DMS114 treated with DMSO at 0.1 percent for 48 hours (cell line): ENCODE measurements at regions not wholly inside any gene's neighbourhood (a gene's known extent, or its start where the extent isn't known, plus 50 kb on each side); places are given as distances from the start of the nearest gene placed in this dataset.
"Not testable (repeated sequence)": the region's sequence is repeated elsewhere in the genome, so short reads cannot be mapped to it uniquely, and the experiment has no call there.

Experiments
- DNase-seq: peaks from one replicate; lab custom pipeline; 2025; ENCODE audit not compliant: unreplicated experiment; lab: John Stamatoyannopoulos, UW

GRCh38 chr5:53263151-53263550, 153.6 kb upstream of the MOCS2 start:
- DNase-seq, result no peak

DNA sequence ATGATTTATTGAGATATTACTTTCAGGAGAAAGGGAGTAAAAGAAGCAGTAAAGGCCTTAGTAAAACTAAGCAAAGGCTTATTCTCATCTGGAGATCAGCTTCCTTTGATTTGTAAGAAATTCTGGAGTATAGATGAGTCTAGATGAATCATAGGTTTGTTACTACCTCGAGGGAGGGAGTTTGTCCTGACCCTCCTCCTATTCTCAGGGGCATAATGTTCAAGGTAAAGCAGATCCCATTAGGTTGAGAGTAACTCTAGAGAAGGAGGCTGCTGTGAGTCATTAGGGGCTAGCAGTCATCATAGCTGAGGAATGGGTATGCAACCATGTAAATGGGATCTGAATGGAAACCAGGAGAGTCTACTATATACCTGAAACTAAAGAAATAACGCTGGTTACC, 155.5 kb upstream of the MOCS2 start:
- no peak for DNase-seq

- DNase-seq, result not testable (repeated sequence)
Observed at GRCh38 chr5:53268241-53268640, 158.7 kb upstream of the MOCS2 start.

GRCh38 chr5:53275666-53276065, 166.1 kb upstream of the MOCS2 start:
- DNase-seq, result no peak

DNA sequence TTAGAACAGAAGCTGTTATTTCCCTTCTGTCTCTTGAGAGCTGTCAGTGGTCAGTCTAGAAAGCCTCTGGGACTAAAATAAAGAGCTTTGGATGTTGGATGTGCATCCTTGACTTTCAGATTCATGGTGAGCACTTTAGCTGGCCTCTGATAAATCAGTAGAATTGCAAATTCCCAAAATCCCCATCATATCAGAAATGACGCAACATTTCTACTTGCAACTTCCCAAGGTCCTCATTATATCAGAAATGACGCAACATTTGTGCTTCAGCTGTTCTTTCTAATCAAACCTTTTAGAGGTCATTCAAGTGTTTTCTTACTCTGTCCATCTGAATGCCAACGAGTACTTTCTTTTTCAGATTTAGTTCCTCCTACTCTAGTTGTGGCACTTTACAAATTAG, 167.3 kb upstream of the MOCS2 start:
- no peak for DNase-seq

DNA sequence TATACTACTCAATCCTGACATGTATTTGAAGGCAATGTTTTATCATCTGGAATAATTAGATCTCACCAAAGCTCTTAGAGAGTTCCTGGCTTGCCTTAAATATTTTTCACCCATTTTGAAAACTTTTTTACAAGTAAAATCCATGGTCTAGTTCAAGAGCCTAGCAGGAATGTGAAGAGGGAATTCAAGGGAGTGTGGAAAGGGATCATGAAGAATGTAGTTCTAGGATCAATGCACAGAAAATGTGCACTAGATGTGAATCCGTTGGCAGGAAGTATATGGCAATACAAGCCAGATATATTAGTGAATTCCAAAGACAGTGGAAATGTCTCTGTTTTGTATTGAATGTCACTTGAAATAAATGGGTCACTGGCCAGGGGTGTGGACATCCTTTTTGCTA, 167.9 kb upstream of the MOCS2 start:
- DNase-seq, result no peak

DNA sequence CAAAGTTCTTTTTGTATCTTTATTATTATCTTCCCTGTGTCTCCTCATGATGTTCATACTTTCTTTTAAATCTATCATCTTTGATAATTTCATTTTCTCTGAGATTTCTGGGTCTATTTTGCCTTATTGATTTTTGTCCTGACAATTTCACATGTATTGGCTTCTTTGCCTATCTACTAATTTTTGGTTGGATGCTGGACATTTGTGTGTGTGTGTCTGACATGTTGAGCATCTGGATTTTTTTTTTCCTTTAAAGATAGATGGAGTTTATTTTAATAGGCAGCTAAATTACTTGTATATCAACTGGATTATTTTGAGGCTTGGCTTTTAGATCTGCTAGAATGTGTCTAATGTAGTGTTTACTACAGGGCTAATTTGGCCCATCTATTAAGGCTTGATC, 178.0 kb upstream of the MOCS2 start:
- DNase-seq, result no peak

- no peak for DNase-seq
Observed at GRCh38 chr5:53288511-53288910, 179.0 kb upstream of the MOCS2 start.

DNA sequence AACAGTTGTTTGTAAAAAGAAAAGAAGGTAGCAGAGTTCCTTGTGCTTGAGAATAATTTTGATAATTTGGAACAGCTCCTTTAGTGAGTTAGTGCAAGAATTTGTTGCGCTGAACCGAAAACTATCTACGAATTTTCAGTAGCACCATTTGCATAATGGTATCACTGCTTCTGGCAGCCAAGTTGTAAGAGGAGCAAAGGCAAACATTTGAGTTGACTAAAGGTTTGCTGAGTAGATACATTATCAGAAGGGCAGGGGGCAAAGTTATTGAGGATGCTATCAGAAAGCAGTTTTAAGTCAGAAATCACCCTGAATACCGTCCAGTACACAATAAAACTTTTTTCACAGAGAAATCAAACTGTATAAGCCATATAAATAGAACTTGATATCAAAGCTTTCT, 181.5 kb upstream of the MOCS2 start:
- no peak for DNase-seq

DNA sequence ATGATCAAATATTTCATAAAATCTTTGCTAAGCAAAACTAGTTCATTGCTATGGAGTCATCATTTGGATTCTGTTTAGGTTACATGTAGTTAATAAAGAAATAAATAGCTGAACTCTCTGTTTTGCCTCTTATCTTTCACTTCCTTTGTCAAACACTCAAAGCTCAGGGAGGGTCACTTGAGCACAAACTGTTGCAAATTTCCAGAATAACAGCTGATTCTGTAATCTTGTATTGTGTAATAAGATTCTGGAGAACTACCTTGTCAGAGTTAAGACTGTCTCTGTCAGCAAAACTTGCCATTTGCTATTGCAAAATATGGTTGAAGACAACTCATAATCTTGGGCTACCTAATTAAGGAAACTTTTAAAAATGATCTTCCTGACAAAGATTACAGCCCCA, 182.0 kb upstream of the MOCS2 start:
- DNase-seq, result no peak

GRCh38 chr5:53298841-53299240, 181.6 kb upstream of the FST start:
- no peak for DNase-seq

DNA sequence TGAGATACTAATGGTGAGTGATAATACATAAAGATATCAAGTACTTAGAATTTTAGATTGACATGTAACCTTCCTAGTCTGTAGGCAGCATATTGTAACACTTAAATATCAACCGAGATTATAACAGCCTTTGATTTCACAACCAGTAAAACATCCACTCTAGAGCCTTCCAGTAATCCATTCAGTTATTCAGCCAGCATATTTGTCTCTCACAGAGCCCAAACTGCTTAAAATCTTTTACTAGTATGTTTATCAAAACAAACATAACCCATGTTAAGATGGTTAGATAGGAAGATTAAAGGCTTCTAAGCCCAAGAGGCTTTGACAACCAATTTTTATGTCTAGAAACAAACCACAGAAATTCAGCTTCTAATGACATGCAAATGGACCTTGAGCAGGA, 177.9 kb upstream of the FST start:
- DNase-seq, result no peak

GRCh38 chr5:53303105-53303504, 177.3 kb upstream of the FST start:
- DNase-seq, result no peak

DNA sequence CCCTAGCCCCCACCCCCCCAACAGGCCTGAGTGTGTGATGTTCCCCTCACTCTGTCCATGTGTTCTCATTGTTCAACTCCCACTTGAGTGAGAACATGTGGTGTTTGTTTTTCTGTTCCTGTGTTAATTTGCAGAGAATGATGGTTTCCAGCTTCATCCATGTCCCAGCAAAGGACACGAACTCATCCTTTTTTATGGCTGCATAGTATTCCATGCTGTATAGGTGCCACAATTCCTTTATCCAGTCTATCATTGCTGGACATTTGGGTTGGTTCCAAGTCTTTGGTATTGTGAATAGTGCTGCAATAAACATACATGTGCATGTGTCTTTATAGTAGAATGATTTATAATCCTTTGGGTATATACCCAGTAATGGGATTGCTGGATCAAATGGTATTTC, 175.1 kb upstream of the FST start:
- not testable (repeated sequence) for DNase-seq

- DNase-seq, result no peak
Observed at GRCh38 chr5:53309653-53310052, 170.8 kb upstream of the FST start.

- DNase-seq, result no peak
Observed at GRCh38 chr5:53311681-53312080, 168.7 kb upstream of the FST start.

DNA sequence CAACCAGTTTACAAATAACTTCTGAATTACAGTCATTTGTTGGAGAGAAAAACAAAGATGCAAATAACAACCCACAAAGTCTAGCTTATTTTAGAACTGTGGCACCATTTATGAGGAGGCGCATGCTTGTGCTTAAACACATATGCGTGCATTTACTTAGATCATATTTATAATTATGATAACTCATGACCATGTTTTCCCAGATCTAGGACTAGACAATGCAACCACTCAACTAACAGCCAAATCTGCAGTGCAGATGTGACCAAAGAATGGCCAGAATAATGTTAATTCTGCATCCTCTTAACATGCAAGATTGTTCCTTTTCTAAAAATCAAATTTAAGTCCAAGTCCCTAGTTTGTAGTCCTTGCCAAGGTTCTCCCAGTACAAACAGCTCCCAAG, 167.3 kb upstream of the FST start:
- DNase-seq, result no peak

DNA sequence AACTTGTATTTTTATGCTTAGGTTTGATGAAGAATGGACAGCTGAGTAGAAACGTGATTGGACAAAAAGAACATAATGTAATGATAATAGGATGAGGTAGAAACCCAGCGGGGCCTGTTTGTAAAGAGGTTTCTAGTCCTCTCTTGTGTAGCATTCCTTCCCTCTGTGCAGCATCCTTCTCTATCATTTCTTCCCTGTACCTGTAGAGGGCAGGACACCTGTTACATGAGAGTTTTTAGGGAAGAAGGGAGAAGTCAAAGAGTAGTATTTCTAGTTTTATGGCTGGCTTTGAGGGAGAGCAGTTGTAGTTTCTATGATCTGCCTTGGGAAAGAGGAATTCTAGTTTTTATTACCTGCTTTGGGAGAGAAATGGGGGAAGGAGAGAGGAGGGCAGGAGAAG, 162.1 kb upstream of the FST start:
- DNase-seq, result no peak

GRCh38 chr5:53319315-53319714, 161.1 kb upstream of the FST start:
- no peak for DNase-seq

DNA sequence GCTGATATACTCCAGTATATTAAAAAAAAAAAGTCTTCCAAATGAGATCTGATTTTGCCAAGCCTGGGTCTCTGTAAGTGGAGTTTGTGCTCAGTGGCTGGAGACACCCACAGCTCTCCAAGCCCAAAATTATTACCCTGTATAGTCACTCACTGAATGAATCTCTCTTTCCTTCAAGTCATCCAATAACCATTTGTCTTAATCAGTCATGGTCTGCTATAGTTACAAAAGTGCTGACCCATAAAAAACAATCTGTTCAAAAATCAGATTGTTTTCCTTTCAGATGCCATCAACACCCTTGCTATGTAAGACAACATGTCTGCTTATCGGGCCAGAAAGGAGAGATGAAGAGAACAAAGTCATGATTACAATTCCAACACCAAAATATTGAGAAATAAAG, 159.4 kb upstream of the FST start:
- DNase-seq, result no peak

DNA sequence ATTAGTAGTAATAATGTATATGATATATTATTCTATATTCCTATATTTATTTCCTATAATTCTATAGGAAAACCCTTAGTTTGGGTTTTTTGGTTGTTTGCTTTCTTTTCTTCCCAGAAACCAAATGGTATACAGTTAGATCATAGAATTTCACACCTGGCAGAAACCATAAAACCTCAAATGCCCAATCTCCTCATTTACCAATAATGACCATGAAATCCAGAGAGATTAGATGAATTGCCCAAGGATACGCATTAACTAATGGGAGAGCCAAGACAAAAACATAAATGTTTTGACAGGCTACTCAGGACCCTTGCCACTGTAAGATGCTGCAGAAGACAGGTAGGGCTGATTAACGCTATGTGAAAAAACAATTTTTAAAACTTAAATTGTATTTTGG, 158.7 kb upstream of the FST start:
- no peak for DNase-seq

GRCh38 chr5:53322257-53322656, 158.2 kb upstream of the FST start:
- DNase-seq, result no peak

DNA sequence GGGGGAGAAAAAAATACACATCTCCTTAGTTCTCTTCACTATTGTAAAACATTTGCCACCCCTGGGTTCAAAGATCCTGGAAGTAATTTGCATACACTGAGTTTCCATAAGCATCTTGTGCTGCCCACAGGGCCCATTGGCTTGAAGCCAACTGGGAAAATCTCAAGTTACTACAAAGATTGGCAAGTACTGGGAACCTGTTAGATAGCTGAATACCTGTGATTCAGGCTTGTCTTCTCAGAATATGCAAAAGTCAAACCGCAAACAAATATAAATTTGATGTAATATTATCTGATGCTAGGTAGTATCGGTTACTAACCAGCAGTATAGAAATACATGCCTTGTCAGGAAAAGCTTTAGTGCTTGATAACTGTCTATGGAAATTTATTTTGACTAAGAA, 156.9 kb upstream of the FST start:
- DNase-seq, result no peak

- DNase-seq, result no peak
Observed at GRCh38 chr5:53323943-53324642, 156.3 kb upstream of the FST start.
